GM12874 (cell line): ENCODE measurements at regions not wholly inside any gene's neighbourhood (a gene's known extent, or its start where the extent isn't known, plus 50 kb on each side); places are given as distances from the start of the nearest gene placed in this dataset.

ENCODE experiments used
- CTCF ChIP-seq: IDR thresholded peaks from 2 replicates; pipeline ENCODE4 v1.5.1; 2011; ENCODE audit warnings: low read depth, mild to moderate bottlenecking, control low read depth, low read length, moderate library complexity; ENCODE audit not compliant: insufficient read depth

GRCh38 chr6:112464901-112465665 lies 118.0 kb downstream of the RFPL4B start:
- TF ChIP-seq CTCF: no peak

GRCh38 chr6:112466373-112467151 lies 119.4 kb downstream of the RFPL4B start:
- no peak for TF ChIP-seq CTCF

GRCh38 chr6:112468359-112468758 lies 121.2 kb downstream of the RFPL4B start:
- TF ChIP-seq CTCF: no peak

GRCh38 chr6:112469306-112469705 lies 122.2 kb downstream of the RFPL4B start:
- no peak for TF ChIP-seq CTCF

GRCh38 chr6:112470376-112470775 lies 123.2 kb downstream of the RFPL4B start:
- TF ChIP-seq CTCF: no peak

- no peak for TF ChIP-seq CTCF
Observed at GRCh38 chr6:112470950-112471349, 123.8 kb downstream of the RFPL4B start.

- no peak for TF ChIP-seq CTCF
Observed at GRCh38 chr6:112475083-112475482, 128.0 kb downstream of the RFPL4B start.
